Ovary (tissue), 7 donors: ENCODE measurements at regions not wholly inside any gene's neighbourhood (a gene's known extent, or its start where the extent isn't known, plus 50 kb on each side); places are given as distances from the start of the nearest gene placed in this dataset.

ENCODE experiments used
- DNase-seq, 5 donors: peaks; one replicate each; pipeline ENCODE4 v3.0.0-alpha.2; 2019 to 2020
- H3K27ac ChIP-seq, 2 donors: fragments of 200-600 bp; one replicate each; pipeline versions ENCODE4 v1.5.1 to v1.8.0; 2019 to 2022
- H3K27me3 ChIP-seq: fragments of 200-600 bp; one replicate; pipeline ENCODE4 v1.8.0; 2022
- H3K36me3 ChIP-seq: fragments of 200-600 bp; sonication (generic); one replicate; pipeline ENCODE4 v1.5.1; 2019
- H3K4me1 ChIP-seq: one replicate; pipeline ENCODE4 v1.8.1; 2013; ENCODE audit warnings: mild to moderate bottlenecking, moderate library complexity; ENCODE audit not compliant: insufficient read depth
- H3K4me3 ChIP-seq: fragments of 200-600 bp; sonication (generic); one replicate; pipeline ENCODE4 v1.5.1; 2017
- H3K9me3 ChIP-seq, 2 donors: fragments of 200-600 bp in 1 of 2; sonication (generic) in 1 of 2; one replicate each; pipeline versions ENCODE4 v1.5.1 to v1.8.1; 2013 to 2019; ENCODE audit warnings: mild to moderate bottlenecking in 1 of 2, moderate library complexity in 1 of 2
- EP300 ChIP-seq: sonication (generic); formaldehyde crosslinking; IDR thresholded peaks from one replicate; pipeline ENCODE4 v1.6.1; 2017; ENCODE audit warnings: antibody characterized with exemption
- POLR2A ChIP-seq: fragments of 450-650 bp; IDR thresholded peaks from one replicate; pipeline ENCODE4 v1.6.1; 2017; ENCODE audit warnings: antibody characterized with exemption, mild to moderate bottlenecking, moderate library complexity
- WGBS, 3 donors: extraction: QIAGEN DNeasy Blood & Tissue Kit in 1 of 3; methylation state at CpG; one replicate each; pipeline versions ENCODE4 v1.1.5 to v1.1.7; 2013 to 2017; 5-methylcytosine and 5-hydroxymethylcytosine counted together
- intact Hi-C, 4 donors: fragments of 100-400 bp; cut with DNase I; formaldehyde crosslinking; loops; one replicate each; pipeline versions ENCODE4 v1.11.0 to v1.15.1; 2022 to 2023
- TF ChIP-seq, protein P1 (sequence below), 3 donors: fragments of 450-650 bp in 2 of 3; fragments of 200-600 bp in 1 of 3; IDR thresholded peaks; one replicate each; pipeline versions ENCODE4 v1.5.1 to v1.8.0; 2016 to 2022; ENCODE audit warnings: antibody characterized with exemption in 3 of 3, mild to moderate bottlenecking in 1 of 3
- donor health status: DM: no; HTN: no; CAD: no; lungs with moderate emphysema.
- donor health status: DM: no; HTN: no; CAD: no.
- donor health status: Bipolar disorder and iron deficiency.
- donor health status: DM: no; HTN: no; CAD: no.
- donor health status: DM: yes; HTN: yes; CAD: no.

DNA sequence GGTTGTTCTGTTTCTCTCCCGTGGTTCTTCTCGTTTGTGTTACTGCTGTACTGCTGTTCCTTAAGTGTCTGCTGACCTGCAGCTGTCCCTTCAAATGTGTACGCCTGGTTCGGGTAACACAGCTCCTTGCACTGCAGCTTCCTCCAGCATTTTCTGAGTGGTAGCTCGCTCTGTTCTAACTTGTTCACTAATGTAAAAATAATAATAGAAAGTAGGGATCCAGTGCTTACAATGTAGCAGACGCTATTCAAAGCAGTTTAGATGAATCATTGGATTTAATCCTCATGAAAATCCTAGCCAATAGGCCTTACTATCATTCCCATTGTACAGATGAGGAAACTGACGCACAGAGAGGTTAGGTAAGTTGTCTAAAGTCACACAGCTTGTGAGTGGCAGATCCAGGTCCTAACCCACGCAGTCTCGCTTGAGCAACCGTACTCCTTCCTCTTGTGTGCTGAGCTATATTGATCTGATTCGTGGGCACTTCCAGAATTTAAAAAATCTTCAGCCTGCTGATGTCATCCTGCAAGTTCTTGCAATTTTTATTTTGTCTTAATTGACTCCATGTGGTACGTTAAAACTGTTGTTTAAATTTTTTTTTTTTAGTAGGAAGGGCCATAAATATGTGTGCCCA, 448.2 kb upstream of the FAT1 start:
- no peak overlapping the region for H3K27ac ChIP-seq
- TF ChIP-seq EP300 (no peak), POLR2A (no peak)
- TF ChIP-seq, protein P1, sequence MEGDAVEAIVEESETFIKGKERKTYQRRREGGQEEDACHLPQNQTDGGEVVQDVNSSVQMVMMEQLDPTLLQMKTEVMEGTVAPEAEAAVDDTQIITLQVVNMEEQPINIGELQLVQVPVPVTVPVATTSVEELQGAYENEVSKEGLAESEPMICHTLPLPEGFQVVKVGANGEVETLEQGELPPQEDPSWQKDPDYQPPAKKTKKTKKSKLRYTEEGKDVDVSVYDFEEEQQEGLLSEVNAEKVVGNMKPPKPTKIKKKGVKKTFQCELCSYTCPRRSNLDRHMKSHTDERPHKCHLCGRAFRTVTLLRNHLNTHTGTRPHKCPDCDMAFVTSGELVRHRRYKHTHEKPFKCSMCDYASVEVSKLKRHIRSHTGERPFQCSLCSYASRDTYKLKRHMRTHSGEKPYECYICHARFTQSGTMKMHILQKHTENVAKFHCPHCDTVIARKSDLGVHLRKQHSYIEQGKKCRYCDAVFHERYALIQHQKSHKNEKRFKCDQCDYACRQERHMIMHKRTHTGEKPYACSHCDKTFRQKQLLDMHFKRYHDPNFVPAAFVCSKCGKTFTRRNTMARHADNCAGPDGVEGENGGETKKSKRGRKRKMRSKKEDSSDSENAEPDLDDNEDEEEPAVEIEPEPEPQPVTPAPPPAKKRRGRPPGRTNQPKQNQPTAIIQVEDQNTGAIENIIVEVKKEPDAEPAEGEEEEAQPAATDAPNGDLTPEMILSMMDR (IDR thresholded peaks at IDR 0.05): no peak
- H3K4me3 ChIP-seq: no peak overlapping the region
- no peaks in the 10 kb centered on the region for H3K27me3 ChIP-seq
- H3K4me1 ChIP-seq: no peaks in the 10 kb centered on the region
- no peaks in the 10 kb centered on the region for H3K36me3 ChIP-seq
- intact Hi-C loops: no loop called here
- no peaks in the 10 kb centered on the region for H3K9me3 ChIP-seq
- no peak for DNase-seq
- 71 to 77% (median 72%) methylated on average over 12 of the region's 12 CpGs for WGBS, 3 donors

DNA sequence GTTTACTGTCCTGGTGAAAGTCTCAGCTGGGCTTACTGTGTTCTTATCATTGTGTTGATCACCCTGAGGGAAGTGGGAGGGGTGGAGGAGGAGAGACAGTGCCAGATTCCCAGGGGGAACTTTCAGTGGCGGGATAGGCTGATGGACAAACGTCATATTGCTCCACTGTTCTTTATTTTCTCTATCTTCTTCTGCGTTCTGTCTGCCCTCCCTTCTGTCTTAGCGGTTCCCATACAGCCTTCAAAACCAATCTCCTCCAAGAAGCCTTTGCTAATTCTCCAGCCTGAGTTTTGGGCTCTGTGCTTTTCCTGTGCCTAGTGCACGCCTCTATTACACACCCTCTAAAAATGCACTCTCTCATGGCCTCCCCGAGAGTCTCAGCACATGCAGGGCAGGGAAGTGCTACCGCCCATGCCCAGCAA, 448.7 kb upstream of the FAT1 start:
- Histone ChIP-seq H3K27me3 (no peaks in the 10 kb centered on the region), H3K27ac (no peak overlapping the region), H3K9me3 (no peaks in the 10 kb centered on the region), H3K4me1 (no peaks in the 10 kb centered on the region), H3K4me3 (no peak overlapping the region), H3K36me3 (no peaks in the 10 kb centered on the region)
- TF ChIP-seq EP300: no peak
- TF ChIP-seq POLR2A: no peak
- TF ChIP-seq, protein P1 (IDR thresholded peaks at IDR 0.05): no peak
- no peak for DNase-seq
- WGBS, 3 donors: 77 to 85% (median 78%) methylated on average over 7 of the region's 7 CpGs
- intact Hi-C loops: no loop called here

DNA sequence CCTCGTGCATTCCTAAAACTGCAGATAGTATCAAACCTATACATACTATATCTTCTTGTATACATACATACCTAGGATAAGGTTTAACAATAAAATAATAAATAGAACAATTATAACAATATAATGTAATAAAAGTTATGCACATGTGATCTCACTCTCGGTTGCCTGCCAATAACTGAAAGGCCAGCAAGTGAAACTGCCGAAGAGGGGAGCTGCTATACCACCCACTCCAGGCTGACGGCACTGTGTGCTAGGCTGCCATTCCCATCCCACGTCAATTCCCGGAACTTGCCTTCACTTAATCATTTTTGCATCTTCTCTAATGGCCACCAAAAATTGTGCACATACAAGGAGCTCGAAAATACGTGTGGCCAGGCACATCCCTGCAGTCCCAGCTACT, 451.1 kb upstream of the FAT1 start:
- no peak for DNase-seq
- no peaks in the 10 kb centered on the region for H3K27me3 ChIP-seq
- no peak overlapping the region for H3K4me3 ChIP-seq
- no peak overlapping the region for H3K27ac ChIP-seq
- intact Hi-C loops: loop anchor here in 1 of 4 donors (5.0 kb wide), 1 partner anchor 133 kb away; no protein-coding TSS in a partner anchor
- 88 to 90% (median 90%) methylated on average over 8 of the region's 8 CpGs for WGBS, 3 donors
- no peaks in the 10 kb centered on the region for H3K36me3 ChIP-seq
- no peaks in the 10 kb centered on the region for H3K4me1 ChIP-seq
- TF ChIP-seq EP300 (no peak), POLR2A (no peak)
- TF ChIP-seq, protein P1 (IDR thresholded peaks at IDR 0.05): no peak
- H3K9me3 ChIP-seq: no peaks in the 10 kb centered on the region

DNA sequence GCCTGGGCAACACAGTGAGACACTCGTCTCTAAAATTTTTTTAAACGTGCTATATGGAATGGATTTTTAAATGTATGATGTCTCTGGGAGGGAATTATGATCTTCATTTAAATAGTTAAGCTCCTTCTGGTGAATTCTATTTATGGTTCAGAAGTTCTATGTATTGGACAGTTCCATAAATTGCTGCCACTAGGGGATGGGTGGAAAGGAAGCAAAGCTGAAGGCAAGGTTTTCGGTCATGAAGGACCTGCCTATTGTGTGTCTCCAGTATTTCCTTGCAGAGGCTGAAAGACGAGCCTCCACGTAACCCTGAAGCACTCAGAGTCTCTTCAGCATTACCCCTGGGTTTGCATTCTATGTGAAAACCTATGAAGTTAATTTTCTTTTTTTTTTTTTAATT, 451.5 kb upstream of the FAT1 start:
- no peaks in the 10 kb centered on the region for H3K36me3 ChIP-seq
- H3K27ac ChIP-seq: no peak overlapping the region
- H3K9me3 ChIP-seq: no peaks in the 10 kb centered on the region
- no peaks in the 10 kb centered on the region for H3K4me1 ChIP-seq
- H3K4me3 ChIP-seq: no peak overlapping the region
- H3K27me3 ChIP-seq: no peaks in the 10 kb centered on the region
- DNase-seq: no peak
- 87 to 90% (median 88%) methylated on average over 5 of the region's 5 CpGs for whole genome bisulfite sequencing, 3 donors
- intact Hi-C loops: loop anchor here in 1 of 4 donors (5.0 kb wide), 1 partner anchor 132 kb away; no protein-coding TSS in a partner anchor
- no peak for TF ChIP-seq POLR2A
- TF ChIP-seq, protein P1 (IDR thresholded peaks at IDR 0.05): no peak
- TF ChIP-seq EP300: no peak
